HFFc6 (cell line): ENCODE measurements at regions not wholly inside any gene's neighbourhood (a gene's known extent, or its start where the extent isn't known, plus 50 kb on each side); places are given as distances from the start of the nearest gene placed in this dataset.

Experiments
- DNase-seq: peaks from one replicate; pipeline ENCODE4 v3.0.0-alpha.2; 2018
- H3K27ac Mint-ChIP-seq: 2 replicates; pipeline ENCODE4 v1.8.0; 2020; ENCODE audit warnings: mild to moderate bottlenecking, mixed read lengths
- H3K27me3 Mint-ChIP-seq: 2 replicates; pipeline ENCODE4 v1.8.0; 2021; ENCODE audit warnings: mild to moderate bottlenecking, moderate library complexity, mixed read lengths; ENCODE audit not compliant: insufficient read depth
- H3K36me3 Mint-ChIP-seq: 2 replicates; pipeline ENCODE4 v1.8.0; 2021; ENCODE audit warnings: low read depth, mixed read lengths
- H3K4me1 Mint-ChIP-seq: 2 replicates; pipeline ENCODE4 v1.8.0; 2020; ENCODE audit warnings: low read depth, mixed read lengths
- H3K4me3 Mint-ChIP-seq: 2 replicates; pipeline ENCODE4 v1.8.0; 2020; ENCODE audit warnings: mild to moderate bottlenecking, moderate library complexity, mixed read lengths
- H3K9me3 Mint-ChIP-seq: 2 replicates; pipeline ENCODE4 v1.8.0; 2020; ENCODE audit warnings: mild to moderate bottlenecking, mixed read lengths
- TF ChIP-seq, protein P1 (sequence below): fragments of 200-600 bp; sonication (generic); IDR thresholded peaks from 2 replicates; pipeline ENCODE4 v1.5.0; 2021; ENCODE audit warnings: antibody characterized with exemption, mild to moderate bottlenecking

DNA sequence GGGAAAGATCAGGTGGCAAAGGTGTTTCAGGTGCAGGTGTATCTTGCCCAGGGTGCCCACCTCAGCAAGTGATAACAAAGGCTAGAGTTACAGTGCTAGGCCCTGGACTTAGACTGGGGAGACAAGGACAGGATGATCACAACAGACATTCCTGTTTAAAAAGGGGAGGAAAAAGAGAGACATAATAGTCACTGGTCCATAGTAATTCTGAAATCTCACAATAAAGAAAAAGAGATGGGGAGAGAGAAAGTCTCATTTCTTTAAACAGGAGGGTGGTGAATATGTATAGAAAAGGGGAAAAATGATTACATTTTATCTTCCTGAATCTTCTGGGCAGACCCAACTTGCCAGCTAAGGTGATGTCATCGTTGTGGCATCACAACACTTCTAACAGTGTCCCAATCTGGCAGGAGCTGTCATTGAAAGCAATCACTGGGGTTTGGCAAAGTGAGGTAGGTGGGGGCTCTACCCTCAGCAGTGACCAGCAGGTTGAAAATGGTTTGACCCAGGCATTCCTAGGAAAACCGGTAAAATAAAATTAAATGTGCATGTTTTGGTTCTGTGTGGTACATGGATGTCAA, 99.5 kb downstream of the ZNF621 start:
- Mint-ChIP-seq H3K27me3 (no peaks in the 10 kb centered on the region), H3K4me3 (no peak overlapping the region), H3K27ac (no peak overlapping the region), H3K9me3 (peaks cover 26% of the 10 kb centered on the region), H3K36me3 (peaks cover 4% of the 10 kb centered on the region; the same call in 1 of the 2 replicates), H3K4me1 (no peaks in the 10 kb centered on the region)
- no peak for DNase-seq
- TF ChIP-seq, protein P1, sequence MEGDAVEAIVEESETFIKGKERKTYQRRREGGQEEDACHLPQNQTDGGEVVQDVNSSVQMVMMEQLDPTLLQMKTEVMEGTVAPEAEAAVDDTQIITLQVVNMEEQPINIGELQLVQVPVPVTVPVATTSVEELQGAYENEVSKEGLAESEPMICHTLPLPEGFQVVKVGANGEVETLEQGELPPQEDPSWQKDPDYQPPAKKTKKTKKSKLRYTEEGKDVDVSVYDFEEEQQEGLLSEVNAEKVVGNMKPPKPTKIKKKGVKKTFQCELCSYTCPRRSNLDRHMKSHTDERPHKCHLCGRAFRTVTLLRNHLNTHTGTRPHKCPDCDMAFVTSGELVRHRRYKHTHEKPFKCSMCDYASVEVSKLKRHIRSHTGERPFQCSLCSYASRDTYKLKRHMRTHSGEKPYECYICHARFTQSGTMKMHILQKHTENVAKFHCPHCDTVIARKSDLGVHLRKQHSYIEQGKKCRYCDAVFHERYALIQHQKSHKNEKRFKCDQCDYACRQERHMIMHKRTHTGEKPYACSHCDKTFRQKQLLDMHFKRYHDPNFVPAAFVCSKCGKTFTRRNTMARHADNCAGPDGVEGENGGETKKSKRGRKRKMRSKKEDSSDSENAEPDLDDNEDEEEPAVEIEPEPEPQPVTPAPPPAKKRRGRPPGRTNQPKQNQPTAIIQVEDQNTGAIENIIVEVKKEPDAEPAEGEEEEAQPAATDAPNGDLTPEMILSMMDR = no peak

DNA sequence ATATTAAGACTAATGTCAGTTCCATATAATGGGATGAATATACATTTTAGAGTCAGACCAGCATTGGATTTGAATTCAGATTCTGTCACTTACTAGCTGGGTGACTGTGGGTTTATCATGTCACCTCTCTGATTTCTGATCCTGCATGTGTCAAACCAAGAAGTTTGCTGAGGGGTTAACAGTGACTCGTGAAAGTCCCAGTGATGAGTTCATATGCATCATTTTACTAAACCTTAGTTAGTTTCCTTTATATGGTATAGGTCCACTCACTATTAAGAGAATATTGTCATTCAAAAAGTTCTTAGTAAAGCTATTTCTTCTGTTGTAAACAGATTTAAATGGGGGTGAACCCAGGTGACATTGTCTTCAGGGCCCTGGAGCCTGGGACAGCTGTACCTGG, 102.3 kb downstream of the ZNF621 start:
- no peaks in the 10 kb centered on the region for H3K4me1 Mint-ChIP-seq
- H3K27ac Mint-ChIP-seq = no peak overlapping the region
- TF ChIP-seq, protein P1 = no peak
- no peak overlapping the region for H3K4me3 Mint-ChIP-seq
- H3K36me3 Mint-ChIP-seq = peaks cover 4% of the 10 kb centered on the region; the same call in 1 of the 2 replicates
- H3K9me3 Mint-ChIP-seq = peaks cover 36% of the 10 kb centered on the region
- no peak for DNase-seq
- no peaks in the 10 kb centered on the region for H3K27me3 Mint-ChIP-seq

DNA sequence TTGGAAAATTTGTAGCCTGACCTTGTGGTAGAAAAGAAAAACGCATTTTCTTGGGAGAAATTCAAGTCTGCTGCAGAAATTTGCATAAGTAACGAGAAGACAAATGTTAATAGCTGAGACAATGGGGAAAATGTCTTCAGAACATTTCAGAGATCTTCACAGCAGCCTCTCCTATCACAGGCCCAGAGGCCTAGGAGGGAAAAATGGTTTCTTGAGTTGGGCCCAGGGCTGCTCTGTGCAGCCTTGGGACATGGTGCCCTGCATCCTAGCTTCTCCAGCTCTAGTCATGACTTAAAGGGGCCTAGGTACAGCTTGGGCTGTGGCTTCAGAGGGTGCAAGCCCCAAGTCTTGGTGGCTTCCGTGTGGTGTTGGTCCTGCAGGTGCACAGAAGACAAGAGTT, 104.2 kb downstream of the ZNF621 start:
- Mint-ChIP-seq H3K4me1 (no peaks in the 10 kb centered on the region), H3K27ac (no peak overlapping the region)
- TF ChIP-seq, protein P1 = no peak

DNA sequence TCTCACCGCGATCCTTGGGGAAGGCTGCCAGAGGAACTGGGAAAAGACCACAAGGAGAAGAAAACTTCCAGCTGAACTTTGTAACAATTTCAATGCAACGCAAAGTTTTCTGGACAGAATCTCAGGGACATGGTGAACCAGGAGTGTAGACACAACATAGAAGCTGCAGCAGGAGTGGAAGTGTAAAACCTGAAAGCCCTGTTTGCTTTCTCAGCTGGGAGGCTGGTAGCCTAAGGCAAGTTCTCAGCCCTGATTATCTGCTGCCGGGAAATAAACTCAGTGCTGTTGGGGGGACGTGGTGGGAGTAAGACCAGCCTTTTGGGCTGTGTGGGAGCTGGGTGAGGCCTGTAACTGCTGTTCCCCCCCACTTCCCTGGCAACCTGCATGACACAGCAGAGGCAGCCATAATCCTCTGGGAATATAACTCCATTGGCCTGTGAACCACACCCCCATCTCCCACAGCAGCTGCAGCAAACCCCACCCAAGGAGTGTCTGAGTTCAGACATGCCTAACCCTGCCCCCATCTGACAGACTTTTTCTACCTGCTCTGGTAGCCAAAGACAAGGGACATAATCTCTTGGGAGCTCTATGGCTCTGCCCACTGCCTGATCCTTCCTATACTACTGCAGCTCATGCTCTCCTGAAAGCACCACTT, 106.7 kb downstream of the ZNF621 start:
- Mint-ChIP-seq H3K9me3 (peaks cover 46% of the 10 kb centered on the region), H3K4me3 (no peak overlapping the region), H3K27ac (no peak overlapping the region), H3K27me3 (no peaks in the 10 kb centered on the region), H3K4me1 (no peaks in the 10 kb centered on the region), H3K36me3 (peaks cover 4% of the 10 kb centered on the region; the same call in 1 of the 2 replicates)
- TF ChIP-seq, protein P1 = no peak
- DNase-seq = no peak

More for the DNA sequence above, 104.2 kb downstream of the ZNF621 start:
- no peaks in the 10 kb centered on the region for H3K27me3 Mint-ChIP-seq
- peaks cover 4% of the 10 kb centered on the region; the same call in 1 of the 2 replicates for H3K36me3 Mint-ChIP-seq
- DNase-seq = no peak
- peaks cover 41% of the 10 kb centered on the region for H3K9me3 Mint-ChIP-seq
- H3K4me3 Mint-ChIP-seq = no peak overlapping the region

DNA sequence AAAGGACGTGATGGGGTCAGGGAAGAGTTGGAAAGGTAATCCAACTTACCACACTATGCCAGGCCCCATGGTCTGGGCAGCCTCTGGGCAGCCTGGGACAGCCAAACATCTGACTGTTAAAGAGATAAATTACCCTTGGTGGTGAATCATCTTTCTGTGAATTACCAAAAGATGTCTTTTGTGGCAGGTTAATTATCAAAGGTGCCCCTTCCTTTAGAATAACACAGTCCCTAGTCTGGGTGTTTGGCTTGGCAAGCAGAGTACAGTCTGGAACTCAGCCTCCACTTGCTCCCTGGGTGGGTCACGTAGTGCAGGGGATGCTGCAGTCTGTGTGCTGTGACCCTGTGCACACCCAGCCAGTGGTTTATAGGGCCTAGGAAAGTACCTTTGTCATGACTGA, 113.1 kb downstream of the ZNF621 start:
- Mint-ChIP-seq H3K36me3 (no peaks in the 10 kb centered on the region), H3K4me3 (no peak overlapping the region), H3K9me3 (peaks cover 43% of the 10 kb centered on the region), H3K4me1 (no peaks in the 10 kb centered on the region), H3K27me3 (no peaks in the 10 kb centered on the region; the same call in 1 of the 2 replicates), H3K27ac (no peak overlapping the region)
- TF ChIP-seq, protein P1 = no peak
- no peak for DNase-seq
